NCI-H1092 (cell line): ENCODE measurements at regions not wholly inside any gene's neighbourhood (a gene's known extent, or its start where the extent isn't known, plus 50 kb on each side); places are given as distances from the start of the nearest gene placed in this dataset.
"Not testable (repeated sequence)": the region's sequence is repeated elsewhere in the genome, so short reads cannot be mapped to it uniquely, and the experiment has no call there.

Source experiments
- DNase-seq: peaks from one replicate; lab custom pipeline; 2025; lab: John Stamatoyannopoulos, UW

GRCh38 chr15:95693917-95694316, 636.6 kb upstream of the NR2F2 start:
- DNase-seq, result no peak

GRCh38 chr15:95698230-95698629, 632.3 kb upstream of the NR2F2 start:
- no peak for DNase-seq

- no peak for DNase-seq
Observed at GRCh38 chr15:95698951-95699350, 631.5 kb upstream of the NR2F2 start.

GRCh38 chr15:95699578-95699977, 630.9 kb upstream of the NR2F2 start:
- DNase-seq, result no peak

- DNase-seq, result not testable (repeated sequence)
Observed at GRCh38 chr15:95700692-95701091, 629.8 kb upstream of the NR2F2 start.

- DNase-seq, result no peak
Observed at GRCh38 chr15:95701410-95701809, 629.1 kb upstream of the NR2F2 start.

GRCh38 chr15:95709959-95710695, 620.4 kb upstream of the NR2F2 start:
- DNase-seq, result no peak

- no peak for DNase-seq
Observed at GRCh38 chr15:95712785-95713184, 617.7 kb upstream of the NR2F2 start.

GRCh38 chr15:95713324-95713723, 617.2 kb upstream of the NR2F2 start:
- no peak for DNase-seq

GRCh38 chr15:95715116-95715903, 615.2 kb upstream of the NR2F2 start:
- no peak for DNase-seq

- DNase-seq, result no peak
Observed at GRCh38 chr15:95715906-95716656, 614.4 kb upstream of the NR2F2 start.

- DNase-seq, result no peak
Observed at GRCh38 chr15:95716708-95717107, 613.8 kb upstream of the NR2F2 start.

GRCh38 chr15:95718441-95718840, 612.1 kb upstream of the NR2F2 start:
- DNase-seq, result no peak

- DNase-seq, result no peak
Observed at GRCh38 chr15:95724908-95725633, 605.4 kb upstream of the NR2F2 start.

- DNase-seq, result no peak
Observed at GRCh38 chr15:95726891-95727290, 603.6 kb upstream of the NR2F2 start.

- no peak for DNase-seq
Observed at GRCh38 chr15:95733931-95734330, 596.6 kb upstream of the NR2F2 start.

- DNase-seq, result no peak
Observed at GRCh38 chr15:95734422-95735316, 595.8 kb upstream of the NR2F2 start.

GRCh38 chr15:95737060-95737459, 593.4 kb upstream of the NR2F2 start:
- DNase-seq, result no peak

GRCh38 chr15:95739131-95739530, 591.4 kb upstream of the NR2F2 start:
- no peak for DNase-seq

- DNase-seq, result no peak
Observed at GRCh38 chr15:95741830-95742229, 588.7 kb upstream of the NR2F2 start.

- DNase-seq, result no peak
Observed at GRCh38 chr15:95742256-95742655, 588.2 kb upstream of the NR2F2 start.
